Heart left ventricle (tissue), 16 donors: ENCODE measurements at regions not wholly inside any gene's neighbourhood (a gene's known extent, or its start where the extent isn't known, plus 50 kb on each side); places are given as distances from the start of the nearest gene placed in this dataset.

Experiments used
- ATAC-seq, 4 donors: fragments of 200-7000 bp; cut with Tn5 transposase; one replicate each; pipeline ENCODE4 v1.9.1; 2020 to 2022; ENCODE audit warnings: moderate library complexity in 4 of 4, mild to moderate bottlenecking in 3 of 4, moderate number of reproducible peaks in 1 of 4
- DNase-seq, 5 donors: peaks; one replicate each; pipeline ENCODE4 v3.0.0-alpha.2; 2020
- H3K27ac ChIP-seq, 12 donors: fragments of 200-600 bp; sonication (generic) in 4 of 12; one replicate each; pipeline versions ENCODE4 v1.5.0 to v1.8.0; 2016 to 2022; ENCODE audit warnings: mild to moderate bottlenecking in 2 of 12
- H3K27me3 ChIP-seq, 9 donors: fragments of 200-600 bp; sonication (generic) in 2 of 9; one replicate each; pipeline versions ENCODE4 v1.5.1 to v1.8.0; 2016 to 2022; ENCODE audit warnings: mild to moderate bottlenecking in 3 of 9
- H3K36me3 ChIP-seq, 9 donors: fragments of 200-600 bp; sonication (generic) in 2 of 9; one replicate each; pipeline versions ENCODE4 v1.5.0 to v1.8.0; 2018 to 2022; ENCODE audit warnings: mild to moderate bottlenecking in 2 of 9
- H3K4me1 ChIP-seq, 12 donors: fragments of 200-600 bp; sonication (generic) in 4 of 12; one replicate each; pipeline versions ENCODE4 v1.5.0 to v1.8.0; 2016 to 2022; ENCODE audit warnings: mild to moderate bottlenecking in 3 of 12
- H3K4me3 ChIP-seq, 12 donors: fragments of 200-600 bp; sonication (generic) in 4 of 12; one replicate each; pipeline versions ENCODE4 v1.5.0 to v1.8.0; 2017 to 2022; ENCODE audit warnings: mild to moderate bottlenecking in 9 of 12, moderate library complexity in 4 of 12
- H3K9me3 ChIP-seq, 12 donors: fragments of 200-600 bp; sonication (generic) in 4 of 12; one replicate each; pipeline versions ENCODE4 v1.5.0 to v1.8.0; 2016 to 2022; ENCODE audit warnings: mild to moderate bottlenecking in 1 of 12
- POLR2A ChIP-seq, 2 donors: fragments of 450-650 bp; IDR thresholded peaks; one replicate each; pipeline ENCODE4 v1.6.1; 2017; ENCODE audit warnings: antibody characterized with exemption in 2 of 2, mild to moderate bottlenecking in 2 of 2, moderate library complexity in 2 of 2
- WGBS, 4 donors: extraction: QIAGEN DNeasy Blood & Tissue Kit in 2 of 4; methylation state at CpG; one replicate each; pipeline versions ENCODE4 v1.1.5 to v1.1.7; 2013 to 2018; 5-methylcytosine and 5-hydroxymethylcytosine counted together
- intact Hi-C, 10 donors: fragments of 100-400 bp; cut with DNase I; formaldehyde crosslinking; loops; one replicate each; pipeline versions ENCODE4 v1.11.1 to v1.14.2; 2022
- TF ChIP-seq, protein P1 (sequence below), 12 donors: fragments of 200-600 bp; sonication (generic) in 4 of 12; IDR thresholded peaks; one replicate each; pipeline versions ENCODE4 v1.5.0 to v1.8.0; 2018 to 2022; ENCODE audit warnings: antibody characterized with exemption in 12 of 12, mild to moderate bottlenecking in 5 of 12
- donor health status: ischemic (EF 13 %, LVEDD 7.1; RV severe dilation, severe dysfunction).
- donor health status: healthy with polysubstance abuse.
- donor health status: DM: no; HTN: yes; CAD: no.
- donor health status: DM: no; HTN: no; CAD: no.
- donor health status: ischemic (EF 25% LVEDD 6.9; RV normal size, moderate dysfunction).
- donor health status: ischemic (EF 25% LVEDD 5.7; RV mildly dilated, moderate dysfunction).
- donor health status: healthy.
- donor health status: DM: yes; HTN: yes; CAD: no.
- donor health status: ischemic (EF 35%, LVEDD 5.7; RV mildly dilated, moderate dysfunction).
- donor health status: nonischemic (EF 11% LVEDD 7.7; RV severe dilation, severe dysfunction).
- donor health status: DM: yes; HTN: yes; CAD: no.
- donor health status: PGD.
- donor health status: ischemic (EF 29% LVEDD 5.4; RV normal size, mild dysfunction).
- donor health status: nonischemic (EF 23%, LVEDD 6.1; RV moderate dilation, normal function).

DNA sequence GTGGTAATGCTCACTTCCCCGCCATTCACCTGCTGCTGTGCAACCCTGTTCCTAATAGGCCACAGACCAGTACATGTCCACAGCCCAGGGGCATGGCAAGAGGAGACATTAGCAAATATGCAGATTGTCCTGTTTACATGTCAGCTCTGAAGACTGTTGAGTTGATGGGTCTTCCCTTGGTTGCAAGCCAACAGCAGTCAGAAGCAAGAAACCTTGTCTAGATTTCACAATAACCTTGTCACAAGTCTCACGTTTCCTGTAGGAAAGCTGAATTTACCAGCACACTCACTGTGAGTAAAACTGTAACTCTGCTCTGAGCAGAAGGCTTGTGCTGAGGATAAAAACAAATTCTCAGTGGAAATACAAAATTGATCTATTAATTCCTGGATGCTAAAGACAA, 195.1 kb downstream of the HLX start:
- Histone ChIP-seq H3K4me1 (peaks cover 0 to 49% (median 0%) of the 10 kb centered on the region in 12 donors), H3K36me3 (no peaks in the 10 kb centered on the region), H3K4me3 (no peak overlapping the region), H3K27ac (no peak overlapping the region), H3K9me3 (no peaks in the 10 kb centered on the region), H3K27me3 (no peaks in the 10 kb centered on the region)
- no peak for DNase-seq
- intact Hi-C loops, result no loop called here
- WGBS, 4 donors, result 64 to 79% (median 78%) methylated on average over 2 of the region's 2 CpGs
- no peak for ATAC-seq
- no peak for TF ChIP-seq POLR2A (IDR thresholded peaks at IDR 0.05)
- TF ChIP-seq, protein P1, sequence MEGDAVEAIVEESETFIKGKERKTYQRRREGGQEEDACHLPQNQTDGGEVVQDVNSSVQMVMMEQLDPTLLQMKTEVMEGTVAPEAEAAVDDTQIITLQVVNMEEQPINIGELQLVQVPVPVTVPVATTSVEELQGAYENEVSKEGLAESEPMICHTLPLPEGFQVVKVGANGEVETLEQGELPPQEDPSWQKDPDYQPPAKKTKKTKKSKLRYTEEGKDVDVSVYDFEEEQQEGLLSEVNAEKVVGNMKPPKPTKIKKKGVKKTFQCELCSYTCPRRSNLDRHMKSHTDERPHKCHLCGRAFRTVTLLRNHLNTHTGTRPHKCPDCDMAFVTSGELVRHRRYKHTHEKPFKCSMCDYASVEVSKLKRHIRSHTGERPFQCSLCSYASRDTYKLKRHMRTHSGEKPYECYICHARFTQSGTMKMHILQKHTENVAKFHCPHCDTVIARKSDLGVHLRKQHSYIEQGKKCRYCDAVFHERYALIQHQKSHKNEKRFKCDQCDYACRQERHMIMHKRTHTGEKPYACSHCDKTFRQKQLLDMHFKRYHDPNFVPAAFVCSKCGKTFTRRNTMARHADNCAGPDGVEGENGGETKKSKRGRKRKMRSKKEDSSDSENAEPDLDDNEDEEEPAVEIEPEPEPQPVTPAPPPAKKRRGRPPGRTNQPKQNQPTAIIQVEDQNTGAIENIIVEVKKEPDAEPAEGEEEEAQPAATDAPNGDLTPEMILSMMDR (IDR thresholded peaks at IDR 0.05), result no peak

DNA sequence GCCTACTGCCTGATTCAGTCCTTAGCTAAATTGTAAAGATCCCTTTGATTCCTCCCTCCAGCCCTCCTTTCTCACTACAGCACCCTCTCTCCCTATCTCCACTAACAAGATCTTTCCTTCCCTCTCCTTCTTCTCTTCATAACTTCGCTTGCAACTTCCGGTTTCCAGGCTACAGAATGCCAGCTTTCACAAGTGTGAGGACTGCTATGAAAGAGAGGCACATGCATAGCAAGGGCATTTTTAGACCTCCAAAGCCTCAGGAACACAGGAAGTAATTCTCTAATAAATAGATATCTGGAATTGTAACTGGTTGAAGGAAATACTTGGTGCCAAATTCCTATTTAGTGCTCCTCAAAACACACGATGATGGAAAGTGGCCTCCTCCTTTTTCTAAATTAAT, 196.7 kb downstream of the HLX start:
- intact Hi-C loops, result no loop called here
- Histone ChIP-seq H3K4me3 (no peak overlapping the region), H3K27ac (no peak overlapping the region), H3K9me3 (no peaks in the 10 kb centered on the region), H3K36me3 (no peaks in the 10 kb centered on the region), H3K27me3 (no peaks in the 10 kb centered on the region), H3K4me1 (peaks cover 0 to 36% (median 0%) of the 10 kb centered on the region in 12 donors)
- DNase-seq (no peak), ATAC-seq (no peak)
- no peak for TF ChIP-seq POLR2A (IDR thresholded peaks at IDR 0.05)
- TF ChIP-seq, protein P1 (IDR thresholded peaks at IDR 0.05), result no peak
- WGBS, 4 donors, result 37 to 52% (median 42%) methylated on average over 3 of the region's 3 CpGs

DNA sequence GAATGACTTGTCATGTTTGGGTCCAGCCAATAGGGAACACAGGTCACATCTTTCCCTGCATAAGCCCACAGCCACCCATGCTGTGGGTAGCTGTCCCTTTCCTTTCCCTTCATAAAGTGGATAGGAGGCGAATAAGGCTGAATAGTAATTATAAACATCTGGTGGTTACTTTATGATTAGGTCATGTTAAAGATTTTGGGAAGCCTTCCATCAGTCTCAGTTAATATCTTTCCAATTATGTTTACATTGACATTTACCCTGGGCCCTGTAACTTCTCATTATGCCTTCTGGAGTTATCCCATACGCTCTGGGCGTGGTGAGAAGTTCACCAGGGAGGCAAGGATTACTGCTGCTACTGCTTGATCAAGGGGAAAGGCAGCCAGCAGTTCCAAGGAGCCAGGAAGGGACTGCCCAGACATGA, 197.2 kb downstream of the HLX start:
- intact Hi-C loops, result no loop called here
- ATAC-seq, result no peak
- no peaks in the 10 kb centered on the region for H3K9me3 ChIP-seq

DNA sequence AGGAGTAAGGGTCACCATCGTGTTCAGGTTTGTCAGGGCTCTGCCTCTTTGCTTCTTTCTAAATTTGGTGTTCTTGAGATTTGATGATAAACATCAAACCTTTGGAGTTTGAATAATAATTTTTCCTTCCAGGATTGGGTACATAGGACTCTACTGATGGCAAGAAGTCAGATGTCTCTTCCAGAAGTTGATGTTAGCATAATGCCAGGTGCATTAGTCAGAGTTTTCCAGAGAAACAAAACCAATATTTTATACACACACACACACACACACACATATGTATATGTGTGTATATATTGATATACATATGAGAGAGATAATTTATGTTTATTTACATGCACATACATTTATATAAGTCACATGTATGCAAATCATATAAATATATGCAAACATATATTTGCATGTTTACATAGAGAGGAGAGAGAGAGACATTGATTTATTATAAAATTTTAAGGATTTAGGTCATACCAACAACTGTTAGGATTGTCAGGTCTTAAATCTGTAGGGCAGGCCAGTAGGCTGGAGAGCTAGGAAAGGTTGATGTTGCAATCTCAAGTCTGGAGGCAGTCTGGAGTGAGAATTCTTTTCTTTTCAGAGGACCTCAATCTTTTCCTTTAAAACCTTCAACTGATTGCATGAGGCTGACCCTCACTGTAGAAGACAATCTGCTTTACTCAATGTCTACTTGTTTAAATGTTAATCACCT, 199.2 kb downstream of the HLX start:
- intact Hi-C loops, result no loop called here
- Histone ChIP-seq H3K9me3 (no peaks in the 10 kb centered on the region), H3K27ac (no peak overlapping the region), H3K4me3 (no peak overlapping the region), H3K27me3 (no peaks in the 10 kb centered on the region), H3K36me3 (no peaks in the 10 kb centered on the region), H3K4me1 (peaks cover 0 to 16% (median 0%) of the 10 kb centered on the region in 12 donors)
- no peak for DNase-seq
- WGBS, 4 donors, result 80 to 92% (median 90%) methylated on average over 1 of the region's 1 CpG
- no peak for TF ChIP-seq POLR2A (IDR thresholded peaks at IDR 0.05)
- ATAC-seq, result no peak

More for the DNA sequence above, 197.2 kb downstream of the HLX start:
- TF ChIP-seq, protein P1 (IDR thresholded peaks at IDR 0.05), result no peak
- TF ChIP-seq POLR2A (IDR thresholded peaks at IDR 0.05), result no peak
- H3K36me3 ChIP-seq, result no peaks in the 10 kb centered on the region
- H3K27me3 ChIP-seq, result no peaks in the 10 kb centered on the region
- WGBS, 4 donors, result 77 to 88% (median 81%) methylated on average over 3 of the region's 3 CpGs
- peaks cover 0 to 31% (median 0%) of the 10 kb centered on the region in 12 donors for H3K4me1 ChIP-seq
- DNase-seq, result no peak
- no peak overlapping the region for H3K4me3 ChIP-seq
- H3K27ac ChIP-seq, result no peak overlapping the region

DNA sequence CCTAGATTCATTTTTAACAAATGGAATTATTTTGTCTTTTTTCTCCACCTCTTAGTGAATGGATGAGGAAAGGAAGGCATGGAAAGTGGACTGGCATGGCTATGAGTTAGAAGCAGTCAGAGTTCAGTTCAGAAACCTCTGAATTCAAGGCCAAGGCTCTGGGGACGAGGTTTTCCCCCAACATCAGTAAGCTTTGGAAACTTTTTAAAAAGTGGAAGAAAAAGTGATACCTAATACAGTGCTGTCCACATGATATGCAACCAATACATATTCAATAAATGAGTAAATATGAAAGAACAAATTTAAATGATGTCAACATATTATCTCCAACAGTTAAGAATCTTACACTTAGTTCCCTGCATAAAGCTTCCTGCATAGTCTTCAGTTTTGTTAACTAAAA, 204.7 kb downstream of the HLX start:
- H3K27me3 ChIP-seq, result no peaks in the 10 kb centered on the region
- H3K36me3 ChIP-seq, result no peaks in the 10 kb centered on the region
- ATAC-seq (no peak), DNase-seq (no peak)
- intact Hi-C loops, result no loop called here
- H3K9me3 ChIP-seq, result no peaks in the 10 kb centered on the region
- WGBS, 4 donors, result 88 to 95% (median 91%) methylated on average over 1 of the region's 1 CpG
- peaks cover 0 to 10% (median 0%) of the 10 kb centered on the region in 12 donors for H3K4me1 ChIP-seq
- no peak for TF ChIP-seq POLR2A (IDR thresholded peaks at IDR 0.05)
- H3K4me3 ChIP-seq, result no peak overlapping the region
- H3K27ac ChIP-seq, result no peak overlapping the region
